Hypothalamus (tissue), 51 donors: ENCODE measurements at regions not wholly inside any gene's neighbourhood (a gene's known extent, or its start where the extent isn't known, plus 50 kb on each side); places are given as distances from the start of the nearest gene placed in this dataset.

ENCODE experiments used
- DNase-seq, 51 donors: peaks; one replicate each; lab custom pipeline; 2025; lab: John Stamatoyannopoulos, UW

- no peak for DNase-seq
These were observed 262.8 kb downstream of the DKK2 start for GRCh38 chr4:106773076-106773905.

- DNase-seq = no peak
These were observed 268.1 kb downstream of the DKK2 start for GRCh38 chr4:106767991-106768390.

GRCh38 chr4:106766519-106766918, 269.6 kb downstream of the DKK2 start:
- DNase-seq = no peak

GRCh38 chr4:106764774-106765173, 271.3 kb downstream of the DKK2 start:
- DNase-seq = no peak

- DNase-seq = no peak
These were observed 273.3 kb downstream of the DKK2 start for GRCh38 chr4:106762666-106763443.

- no peak for DNase-seq
These were observed 282.7 kb downstream of the DKK2 start for GRCh38 chr4:106753426-106753825.

- no peak for DNase-seq
These were observed 289.7 kb downstream of the DKK2 start for GRCh38 chr4:106746451-106746850.

- no peak for DNase-seq
These were observed 298.0 kb downstream of the DKK2 start for GRCh38 chr4:106738121-106738520.

GRCh38 chr4:106718548-106718947, 317.6 kb downstream of the DKK2 start:
- DNase-seq = no peak

GRCh38 chr4:106717091-106717490, 319.0 kb downstream of the DKK2 start:
- DNase-seq = no peak

- DNase-seq = no peak
These were observed 320.3 kb downstream of the DKK2 start for GRCh38 chr4:106715825-106716224.

GRCh38 chr4:106708464-106708816, 327.7 kb downstream of the DKK2 start:
- DNase-seq = no peak

- no peak for DNase-seq
These were observed 328.2 kb downstream of the DKK2 start for GRCh38 chr4:106707776-106708463.

GRCh38 chr4:106704253-106704870, 331.8 kb downstream of the DKK2 start:
- no peak for DNase-seq

GRCh38 chr4:106700321-106700720, 331.7 kb upstream of the GIMD1 start:
- no peak for DNase-seq

GRCh38 chr4:106698621-106699195, 330.1 kb upstream of the GIMD1 start:
- no peak for DNase-seq

- no peak for DNase-seq
These were observed 327.1 kb upstream of the GIMD1 start for GRCh38 chr4:106695501-106696262.

- DNase-seq = no peak
These were observed 325.7 kb upstream of the GIMD1 start for GRCh38 chr4:106694232-106694631.

- no peak for DNase-seq
These were observed 323.2 kb upstream of the GIMD1 start for GRCh38 chr4:106691749-106692148.

GRCh38 chr4:106690487-106690886, 321.9 kb upstream of the GIMD1 start:
- no peak for DNase-seq
